ENCODE measurements at regions not wholly inside any gene's neighbourhood (a gene's known extent, or its start where the extent isn't known, plus 50 kb on each side); places are given as distances from the start of the nearest gene placed in this dataset.

DNA sequence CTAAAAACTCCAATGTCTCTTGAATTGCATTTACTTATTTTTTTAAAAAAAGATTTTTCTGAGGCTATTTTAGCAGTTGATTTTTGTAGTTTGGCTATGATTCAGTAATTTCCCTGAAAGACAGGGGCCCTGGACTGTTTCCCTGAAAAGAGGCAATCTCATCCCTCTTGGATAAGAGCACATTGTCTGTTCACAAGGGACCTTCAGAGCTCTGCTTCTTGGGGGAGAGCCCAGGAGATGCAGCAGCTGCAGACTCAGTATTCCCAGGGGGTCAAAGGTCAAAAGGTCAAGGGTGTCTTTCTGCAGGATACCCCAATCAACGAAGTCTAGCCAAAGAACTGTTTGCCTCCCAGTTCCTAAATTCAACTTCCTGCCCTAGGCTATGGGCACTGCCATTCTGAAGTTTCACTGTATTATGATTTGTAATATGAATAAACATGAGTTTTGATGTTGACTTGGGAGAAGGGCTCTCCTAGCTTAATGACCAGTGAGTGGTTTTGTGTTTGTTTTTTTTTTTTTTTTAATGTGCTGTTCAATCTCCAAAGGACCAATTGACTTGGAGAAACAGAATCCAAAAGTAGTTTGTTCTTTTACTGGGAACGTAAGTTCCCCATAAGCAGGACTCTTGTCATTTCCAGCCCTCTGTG is 157.0 kb upstream of the SERPINE2 start:
- TF ChIP-seq EP300 (IDR thresholded peaks at IDR 0.05; ENCODE audit: low read depth), result no peak
- TF ChIP-seq, protein P1, sequence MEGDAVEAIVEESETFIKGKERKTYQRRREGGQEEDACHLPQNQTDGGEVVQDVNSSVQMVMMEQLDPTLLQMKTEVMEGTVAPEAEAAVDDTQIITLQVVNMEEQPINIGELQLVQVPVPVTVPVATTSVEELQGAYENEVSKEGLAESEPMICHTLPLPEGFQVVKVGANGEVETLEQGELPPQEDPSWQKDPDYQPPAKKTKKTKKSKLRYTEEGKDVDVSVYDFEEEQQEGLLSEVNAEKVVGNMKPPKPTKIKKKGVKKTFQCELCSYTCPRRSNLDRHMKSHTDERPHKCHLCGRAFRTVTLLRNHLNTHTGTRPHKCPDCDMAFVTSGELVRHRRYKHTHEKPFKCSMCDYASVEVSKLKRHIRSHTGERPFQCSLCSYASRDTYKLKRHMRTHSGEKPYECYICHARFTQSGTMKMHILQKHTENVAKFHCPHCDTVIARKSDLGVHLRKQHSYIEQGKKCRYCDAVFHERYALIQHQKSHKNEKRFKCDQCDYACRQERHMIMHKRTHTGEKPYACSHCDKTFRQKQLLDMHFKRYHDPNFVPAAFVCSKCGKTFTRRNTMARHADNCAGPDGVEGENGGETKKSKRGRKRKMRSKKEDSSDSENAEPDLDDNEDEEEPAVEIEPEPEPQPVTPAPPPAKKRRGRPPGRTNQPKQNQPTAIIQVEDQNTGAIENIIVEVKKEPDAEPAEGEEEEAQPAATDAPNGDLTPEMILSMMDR (IDR thresholded peaks at IDR 0.05), result no peak
- TF ChIP-seq POLR2A (IDR thresholded peaks at IDR 0.05), result no peak
- no peak for TF ChIP-seq POLR2AphosphoS5 (IDR thresholded peaks at IDR 0.05)

Measured in transverse colon (tissue), 4 donors.